Endothelial cell (in vitro differentiated cells): ENCODE measurements at regions not wholly inside any gene's neighbourhood (a gene's known extent, or its start where the extent isn't known, plus 50 kb on each side); places are given as distances from the start of the nearest gene placed in this dataset.

Source experiments
- DNase-seq: peaks from one replicate; pipeline ENCODE4 v3.0.0; 2021; ENCODE audit warnings: low spot score
- H3K27ac Mint-ChIP-seq: one replicate; pipeline ENCODE4 v1.8.0; 2021; ENCODE audit warnings: mixed read lengths, inconsistent platforms; ENCODE audit not compliant: unreplicated experiment
- H3K27me3 Mint-ChIP-seq: one replicate; pipeline ENCODE4 v1.8.0; 2021; ENCODE audit warnings: mild to moderate bottlenecking, moderate library complexity, mixed read lengths, inconsistent platforms; ENCODE audit not compliant: unreplicated experiment
- H3K36me3 Mint-ChIP-seq: one replicate; pipeline ENCODE4 v1.8.0; 2021; ENCODE audit warnings: mild to moderate bottlenecking, low read depth, mixed read lengths, inconsistent platforms; ENCODE audit not compliant: unreplicated experiment
- H3K4me1 Mint-ChIP-seq: one replicate; pipeline ENCODE4 v1.8.0; 2021; ENCODE audit warnings: mild to moderate bottlenecking, mixed read lengths, inconsistent platforms; ENCODE audit not compliant: unreplicated experiment
- H3K4me3 Mint-ChIP-seq: one replicate; pipeline ENCODE4 v1.8.0; 2021; ENCODE audit warnings: mild to moderate bottlenecking, mixed read lengths, inconsistent platforms; ENCODE audit not compliant: unreplicated experiment
- H3K9me3 Mint-ChIP-seq: one replicate; pipeline ENCODE4 v1.8.0; 2021; ENCODE audit warnings: mixed read lengths, inconsistent platforms; ENCODE audit not compliant: unreplicated experiment
- CTCF ChIP-seq: fragments of 200-600 bp; sonication (generic); IDR thresholded peaks from one replicate; pipeline ENCODE4 v1.5.0; 2021; ENCODE audit warnings: antibody characterized with exemption; ENCODE audit not compliant: unreplicated experiment

GRCh38 chr10:84999929-85000328 is 671.5 kb downstream of the CCSER2 start:
- peaks cover 3% of the 10 kb centered on the region for H3K9me3 Mint-ChIP-seq
- TF ChIP-seq CTCF, result no peak

DNA sequence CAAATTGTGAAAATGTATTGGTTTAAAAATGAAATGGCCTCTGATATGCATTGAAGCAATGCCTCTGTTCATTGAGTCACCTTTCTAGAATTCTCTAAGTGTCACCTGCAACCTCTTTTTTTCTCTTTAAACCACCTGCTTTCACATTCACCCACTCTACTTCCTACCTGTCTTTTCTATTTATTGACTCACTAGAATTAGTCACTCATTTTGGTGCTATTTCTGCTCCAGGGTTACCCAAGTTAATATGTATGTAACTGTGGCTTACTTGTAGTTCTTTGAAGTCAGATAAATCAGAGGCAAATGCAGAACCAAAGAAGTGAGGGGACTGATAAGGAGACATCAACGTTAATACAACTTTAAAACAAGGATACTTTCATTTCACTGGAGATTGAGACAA is 674.7 kb downstream of the CCSER2 start:
- no peak for DNase-seq
- no peak for TF ChIP-seq CTCF
- H3K27me3 Mint-ChIP-seq, result no peaks in the 10 kb centered on the region
- no peaks in the 10 kb centered on the region for H3K9me3 Mint-ChIP-seq
- no peak overlapping the region for H3K4me3 Mint-ChIP-seq
- no peak overlapping the region for H3K27ac Mint-ChIP-seq
- H3K36me3 Mint-ChIP-seq, result no peaks in the 10 kb centered on the region
- H3K4me1 Mint-ChIP-seq, result no peaks in the 10 kb centered on the region

More at GRCh38 chr10:84999929-85000328, 671.5 kb downstream of the CCSER2 start:
- Mint-ChIP-seq H3K36me3 (no peaks in the 10 kb centered on the region), H3K27me3 (no peaks in the 10 kb centered on the region), H3K4me1 (no peaks in the 10 kb centered on the region), H3K27ac (no peak overlapping the region), H3K4me3 (no peak overlapping the region)
- DNase-seq, result no peak

DNA sequence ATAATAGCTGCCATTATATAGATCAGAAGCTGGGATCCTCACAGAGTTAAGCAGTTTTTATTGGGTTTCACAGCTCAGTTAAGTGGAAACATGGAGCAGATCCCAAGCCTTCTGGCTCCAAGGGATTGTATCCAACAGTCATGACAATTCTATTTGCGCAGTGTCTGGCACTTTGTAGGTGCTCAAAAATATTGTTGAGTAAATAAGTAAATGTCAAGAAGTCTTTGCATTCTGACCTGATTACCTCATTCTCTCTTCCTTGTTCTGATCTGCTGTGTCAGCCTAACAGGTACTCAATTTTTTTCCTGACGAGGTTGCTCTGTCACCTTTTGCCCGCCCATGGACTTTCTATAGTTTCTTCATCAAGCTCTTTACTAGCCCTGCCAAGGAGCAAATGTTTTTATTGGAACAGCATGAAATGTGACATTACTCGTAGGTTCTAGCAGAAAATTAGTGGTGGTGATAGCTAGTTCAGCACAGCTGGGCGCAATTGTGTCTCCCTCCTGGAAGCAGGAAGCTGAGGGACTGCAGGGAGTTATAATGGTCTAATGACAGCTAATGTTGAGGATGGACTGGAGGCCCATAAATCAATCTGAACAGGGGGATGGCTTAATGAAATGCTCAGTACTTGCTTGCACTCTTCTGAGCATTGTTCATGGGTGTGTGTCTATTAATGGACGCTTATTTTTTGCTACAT is 680.2 kb downstream of the CCSER2 start:
- no peak for TF ChIP-seq CTCF
- H3K4me3 Mint-ChIP-seq, result no peak overlapping the region
- peaks cover 5% of the 10 kb centered on the region for H3K9me3 Mint-ChIP-seq
- H3K36me3 Mint-ChIP-seq, result no peaks in the 10 kb centered on the region
- H3K27ac Mint-ChIP-seq, result no peak overlapping the region
- H3K4me1 Mint-ChIP-seq, result no peaks in the 10 kb centered on the region
- peaks cover 2% of the 10 kb centered on the region for H3K27me3 Mint-ChIP-seq
- no peak for DNase-seq

- H3K4me1 Mint-ChIP-seq, result no peaks in the 10 kb centered on the region
- no peak for DNase-seq
- no peaks in the 10 kb centered on the region for H3K36me3 Mint-ChIP-seq
- TF ChIP-seq CTCF, result no peak
- H3K27ac Mint-ChIP-seq, result no peak overlapping the region
- H3K4me3 Mint-ChIP-seq, result no peak overlapping the region
- peaks cover 2% of the 10 kb centered on the region for H3K27me3 Mint-ChIP-seq
- H3K9me3 Mint-ChIP-seq, result peaks cover 5% of the 10 kb centered on the region
Observed at GRCh38 chr10:85012305-85012704, 683.9 kb downstream of the CCSER2 start.

DNA sequence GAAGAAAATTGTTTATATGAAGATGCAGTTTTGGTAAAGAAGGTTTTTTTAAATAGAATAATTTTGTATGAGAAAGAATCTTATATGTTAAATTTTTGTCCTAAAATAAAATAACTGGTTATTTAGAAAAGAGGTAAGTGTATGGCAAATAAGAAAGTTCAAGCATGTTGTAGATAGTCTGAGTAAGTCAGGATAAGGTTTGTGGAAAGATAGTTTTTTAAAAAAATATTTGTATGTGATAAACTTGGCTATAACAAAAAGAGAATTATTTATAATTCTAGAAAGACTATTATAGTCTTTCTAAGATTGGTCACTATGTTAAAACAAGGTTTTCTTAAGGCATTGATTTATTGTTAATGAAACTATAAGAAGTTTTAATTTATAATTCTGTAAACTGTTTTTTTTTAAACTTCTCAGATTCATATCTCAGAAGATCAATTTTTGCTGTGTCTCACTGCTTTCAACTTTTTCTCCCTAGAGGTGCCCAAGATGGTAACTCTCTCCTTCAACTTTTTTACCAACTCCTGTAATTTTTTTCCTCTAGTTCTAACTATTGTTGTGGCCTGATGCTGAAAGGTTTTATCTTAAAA is 698.6 kb downstream of the CCSER2 start:
- H3K36me3 Mint-ChIP-seq, result peaks cover 2% of the 10 kb centered on the region
- peaks cover 8% of the 10 kb centered on the region for H3K9me3 Mint-ChIP-seq
- H3K4me3 Mint-ChIP-seq, result no peak overlapping the region
- DNase-seq, result no peak
- no peak for TF ChIP-seq CTCF
- no peaks in the 10 kb centered on the region for H3K4me1 Mint-ChIP-seq
- H3K27ac Mint-ChIP-seq, result no peak overlapping the region
- no peaks in the 10 kb centered on the region for H3K27me3 Mint-ChIP-seq
